ENCODE measurements at regions not wholly inside any gene's neighbourhood (a gene's known extent, or its start where the extent isn't known, plus 50 kb on each side); places are given as distances from the start of the nearest gene placed in this dataset.

DNA sequence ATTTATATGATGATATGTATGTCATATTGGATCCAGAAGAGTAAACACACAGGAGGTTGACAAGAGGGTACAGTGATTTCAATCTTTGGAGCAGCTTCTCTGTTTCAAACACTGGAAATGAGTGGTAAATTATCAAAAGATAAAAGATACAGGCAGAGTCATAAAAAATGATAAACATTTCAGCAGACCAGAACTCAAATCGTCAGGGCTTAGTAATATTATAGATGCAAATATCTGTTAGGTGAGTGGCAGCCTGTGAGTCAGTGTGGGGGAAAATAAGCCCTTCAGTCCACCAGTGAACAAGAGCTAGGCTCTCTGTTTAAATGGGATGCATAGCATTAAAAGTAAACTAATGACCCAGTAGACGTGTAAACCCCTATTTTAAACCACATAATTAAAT, 1378.1 kb downstream of the EFNA5 start:
- TF ChIP-seq, protein P1, sequence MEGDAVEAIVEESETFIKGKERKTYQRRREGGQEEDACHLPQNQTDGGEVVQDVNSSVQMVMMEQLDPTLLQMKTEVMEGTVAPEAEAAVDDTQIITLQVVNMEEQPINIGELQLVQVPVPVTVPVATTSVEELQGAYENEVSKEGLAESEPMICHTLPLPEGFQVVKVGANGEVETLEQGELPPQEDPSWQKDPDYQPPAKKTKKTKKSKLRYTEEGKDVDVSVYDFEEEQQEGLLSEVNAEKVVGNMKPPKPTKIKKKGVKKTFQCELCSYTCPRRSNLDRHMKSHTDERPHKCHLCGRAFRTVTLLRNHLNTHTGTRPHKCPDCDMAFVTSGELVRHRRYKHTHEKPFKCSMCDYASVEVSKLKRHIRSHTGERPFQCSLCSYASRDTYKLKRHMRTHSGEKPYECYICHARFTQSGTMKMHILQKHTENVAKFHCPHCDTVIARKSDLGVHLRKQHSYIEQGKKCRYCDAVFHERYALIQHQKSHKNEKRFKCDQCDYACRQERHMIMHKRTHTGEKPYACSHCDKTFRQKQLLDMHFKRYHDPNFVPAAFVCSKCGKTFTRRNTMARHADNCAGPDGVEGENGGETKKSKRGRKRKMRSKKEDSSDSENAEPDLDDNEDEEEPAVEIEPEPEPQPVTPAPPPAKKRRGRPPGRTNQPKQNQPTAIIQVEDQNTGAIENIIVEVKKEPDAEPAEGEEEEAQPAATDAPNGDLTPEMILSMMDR (conservative IDR thresholded peaks at IDR 0.05 in 1 of 2, IDR thresholded peaks at IDR 0.05 in 1 of 2; ENCODE audit: extremely low read depth in 1 of 2, insufficient read depth in 1 of 2, low read depth in 1 of 2, low read length in 2 of 2), result no peak
- TF ChIP-seq EZH2 (IDR thresholded peaks at IDR 0.05; ENCODE audit: borderline replicate concordance, low read length), result no peak

All from mammary epithelial cell (primary cell).